Esophagus (tissue), 2 donors: ENCODE measurements at regions not wholly inside any gene's neighbourhood (a gene's known extent, or its start where the extent isn't known, plus 50 kb on each side); places are given as distances from the start of the nearest gene placed in this dataset.

Experiments
- H3K27ac ChIP-seq, 2 donors: one replicate each; pipeline ENCODE4 v1.5.1; 2013; ENCODE audit warnings: low read depth in 2 of 2, mild to moderate bottlenecking in 2 of 2, inconsistent platforms in 1 of 2, low read length in 1 of 2, moderate library complexity in 1 of 2
- H3K27me3 ChIP-seq, 2 donors: one replicate each; pipeline ENCODE4 v1.6.1; 2013; ENCODE audit warnings: low read length in 2 of 2, control low read depth in 1 of 2, mild to moderate bottlenecking in 1 of 2; ENCODE audit not compliant: insufficient read depth in 2 of 2, control insufficient read depth in 1 of 2
- H3K36me3 ChIP-seq, 2 donors: one replicate each; pipeline ENCODE4 v1.6.1; 2013; ENCODE audit warnings: low read length in 1 of 2; ENCODE audit not compliant: control insufficient read depth in 2 of 2, insufficient read depth in 2 of 2
- H3K4me1 ChIP-seq, 2 donors: one replicate each; pipeline ENCODE4 v1.6.1; 2013; ENCODE audit warnings: low read length in 1 of 2; ENCODE audit not compliant: control insufficient read depth in 2 of 2, insufficient read depth in 2 of 2
- H3K4me3 ChIP-seq, 2 donors: one replicate each; pipeline ENCODE4 v1.5.1; 2013; ENCODE audit warnings: low read length in 2 of 2, mild to moderate bottlenecking in 2 of 2, low read depth in 1 of 2, moderate library complexity in 1 of 2
- H3K9me3 ChIP-seq, 2 donors: one replicate each; pipeline ENCODE4 v1.6.1; 2013; ENCODE audit warnings: mild to moderate bottlenecking in 2 of 2, low read depth in 1 of 2, low read length in 1 of 2, moderate library complexity in 1 of 2; ENCODE audit not compliant: control insufficient read depth in 2 of 2, insufficient read depth in 1 of 2
- WGBS, 2 donors: extraction: QIAGEN DNeasy Blood & Tissue Kit; methylation state at CpG; one replicate each; pipeline ENCODE4 v1.1.7; 2013; 5-methylcytosine and 5-hydroxymethylcytosine counted together
- donor health status: healthy with polysubstance abuse.
- donor health status: Bipolar disorder and iron deficiency.

GRCh38 chr5:4203146-4203545, 607.5 kb downstream of the IRX1 start:
- H3K4me3 ChIP-seq, result no peak overlapping the region
- H3K27ac ChIP-seq, result no peak overlapping the region
- no peaks in the 10 kb centered on the region for H3K4me1 ChIP-seq
- 85 to 91% methylated on average over 4 of the region's 4 CpGs for WGBS, 2 donors
- H3K9me3 ChIP-seq, result peaks cover 0 to 2% of the 10 kb centered on the region in 2 donors
- H3K36me3 ChIP-seq, result no peaks in the 10 kb centered on the region
- H3K27me3 ChIP-seq, result no peaks in the 10 kb centered on the region

GRCh38 chr5:4204276-4205141, 608.9 kb downstream of the IRX1 start:
- WGBS, 2 donors, result 61 to 65% methylated on average over 11 of the region's 11 CpGs
- no peaks in the 10 kb centered on the region for H3K36me3 ChIP-seq
- no peak overlapping the region for H3K4me3 ChIP-seq
- no peaks in the 10 kb centered on the region for H3K27me3 ChIP-seq
- no peaks in the 10 kb centered on the region for H3K4me1 ChIP-seq
- peaks cover 0 to 2% of the 10 kb centered on the region in 2 donors for H3K9me3 ChIP-seq
- no peak overlapping the region for H3K27ac ChIP-seq

GRCh38 chr5:4205398-4205797, 609.8 kb downstream of the IRX1 start:
- Histone ChIP-seq H3K36me3 (no peaks in the 10 kb centered on the region), H3K4me1 (no peaks in the 10 kb centered on the region), H3K27ac (no peak overlapping the region), H3K27me3 (no peaks in the 10 kb centered on the region), H3K4me3 (no peak overlapping the region), H3K9me3 (peaks cover 0 to 2% of the 10 kb centered on the region in 2 donors)
- WGBS, 2 donors, result 45 to 54% methylated on average over 4 of the region's 4 CpGs

GRCh38 chr5:4206127-4206526, 610.5 kb downstream of the IRX1 start:
- H3K4me1 ChIP-seq, result no peaks in the 10 kb centered on the region
- no peak overlapping the region for H3K27ac ChIP-seq

GRCh38 chr5:4207486-4207885, 611.9 kb downstream of the IRX1 start:
- Histone ChIP-seq H3K9me3 (peaks cover 0 to 2% of the 10 kb centered on the region in 2 donors), H3K4me1 (no peaks in the 10 kb centered on the region), H3K27me3 (no peaks in the 10 kb centered on the region), H3K4me3 (no peak overlapping the region), H3K27ac (no peak overlapping the region), H3K36me3 (no peaks in the 10 kb centered on the region)
- WGBS, 2 donors, result 89% methylated on average over 20 of the region's 20 CpGs

More at GRCh38 chr5:4206127-4206526, 610.5 kb downstream of the IRX1 start:
- no peak overlapping the region for H3K4me3 ChIP-seq
- 78 to 85% methylated on average over 1 of the region's 1 CpG for WGBS, 2 donors
- H3K27me3 ChIP-seq, result no peaks in the 10 kb centered on the region
- no peaks in the 10 kb centered on the region for H3K36me3 ChIP-seq
- H3K9me3 ChIP-seq, result peaks cover 0 to 2% of the 10 kb centered on the region in 2 donors

- 79 to 88% methylated on average over 2 of the region's 2 CpGs for WGBS, 2 donors
- Histone ChIP-seq H3K4me1 (no peaks in the 10 kb centered on the region), H3K27me3 (no peaks in the 10 kb centered on the region), H3K9me3 (peaks cover 0 to 2% of the 10 kb centered on the region in 2 donors), H3K36me3 (no peaks in the 10 kb centered on the region), H3K27ac (no peak overlapping the region), H3K4me3 (no peak overlapping the region)
Observed at GRCh38 chr5:4208537-4208936, 612.9 kb downstream of the IRX1 start.

- Histone ChIP-seq H3K9me3 (peaks cover 0 to 2% of the 10 kb centered on the region in 2 donors), H3K27me3 (no peaks in the 10 kb centered on the region), H3K4me3 (no peak overlapping the region), H3K4me1 (no peaks in the 10 kb centered on the region), H3K36me3 (no peaks in the 10 kb centered on the region), H3K27ac (no peak overlapping the region)
- 83 to 84% methylated on average over 5 of the region's 5 CpGs for WGBS, 2 donors
Observed at GRCh38 chr5:4208996-4209395, 613.4 kb downstream of the IRX1 start.

GRCh38 chr5:4212071-4212739, 616.6 kb downstream of the IRX1 start:
- Histone ChIP-seq H3K36me3 (no peaks in the 10 kb centered on the region), H3K27ac (no peak overlapping the region), H3K4me3 (no peak overlapping the region), H3K27me3 (no peaks in the 10 kb centered on the region), H3K9me3 (no peaks in the 10 kb centered on the region), H3K4me1 (no peaks in the 10 kb centered on the region)
- 79 to 82% methylated on average over 9 of the region's 9 CpGs for WGBS, 2 donors

- H3K9me3 ChIP-seq, result no peaks in the 10 kb centered on the region
- 35 to 48% methylated on average over 9 of the region's 9 CpGs for WGBS, 2 donors
- no peak overlapping the region for H3K4me3 ChIP-seq
- H3K27ac ChIP-seq, result no peak overlapping the region
- no peaks in the 10 kb centered on the region for H3K36me3 ChIP-seq
- H3K4me1 ChIP-seq, result no peaks in the 10 kb centered on the region
- no peaks in the 10 kb centered on the region for H3K27me3 ChIP-seq
Observed at GRCh38 chr5:4212981-4213819, 617.6 kb downstream of the IRX1 start.
